IPS-18a (cell line): ENCODE measurements at regions not wholly inside any gene's neighbourhood (a gene's known extent, or its start where the extent isn't known, plus 50 kb on each side); places are given as distances from the start of the nearest gene placed in this dataset.

Experiments used
- H3K27ac ChIP-seq: one replicate; pipeline ENCODE4 v1.5.1; 2013; ENCODE audit warnings: low read length
- H3K27me3 ChIP-seq: one replicate; pipeline ENCODE4 v1.6.1; 2013; ENCODE audit warnings: mild to moderate bottlenecking, low read length; ENCODE audit not compliant: control insufficient read depth, insufficient read depth
- H3K36me3 ChIP-seq: one replicate; pipeline ENCODE4 v1.6.1; 2013; ENCODE audit warnings: low read depth, low read length; ENCODE audit not compliant: control insufficient read depth
- H3K4me1 ChIP-seq: one replicate; pipeline ENCODE4 v1.6.1; 2013; ENCODE audit warnings: low read depth, low read length; ENCODE audit not compliant: control insufficient read depth
- H3K4me3 ChIP-seq: one replicate; pipeline ENCODE4 v1.5.1; 2013; ENCODE audit warnings: low read length
- H3K9ac ChIP-seq: one replicate; pipeline ENCODE4 v1.6.1; 2013; ENCODE audit warnings: mild to moderate bottlenecking, low read length, moderate library complexity
- H3K9me3 ChIP-seq: one replicate; pipeline ENCODE4 v1.6.1; 2013; ENCODE audit warnings: low read depth, low read length; ENCODE audit not compliant: control insufficient read depth

- no peak overlapping the region for H3K27ac ChIP-seq
- no peak overlapping the region for H3K4me3 ChIP-seq
- H3K9ac ChIP-seq = no peak overlapping the region
- H3K4me1 ChIP-seq = peaks cover 6% of the 10 kb centered on the region
- no peaks in the 10 kb centered on the region for H3K36me3 ChIP-seq
- no peaks in the 10 kb centered on the region for H3K9me3 ChIP-seq
- H3K27me3 ChIP-seq = peaks cover 29% of the 10 kb centered on the region
Measured at GRCh38 chr9:16153741-16154140, 600.9 kb downstream of the CCDC171 start.

- H3K27ac ChIP-seq = no peak overlapping the region
- peak overlapping the region; percentile 49 for H3K4me3 ChIP-seq
- peaks cover 6% of the 10 kb centered on the region for H3K4me1 ChIP-seq
- no peaks in the 10 kb centered on the region for H3K36me3 ChIP-seq
- no peaks in the 10 kb centered on the region for H3K9me3 ChIP-seq
- H3K27me3 ChIP-seq = peaks cover 29% of the 10 kb centered on the region
- H3K9ac ChIP-seq = no peak overlapping the region
Measured at GRCh38 chr9:16154521-16155078, 601.8 kb downstream of the CCDC171 start.

- peaks cover 29% of the 10 kb centered on the region for H3K27me3 ChIP-seq
- H3K4me3 ChIP-seq = no peak overlapping the region
- no peaks in the 10 kb centered on the region for H3K9me3 ChIP-seq
- no peaks in the 10 kb centered on the region for H3K36me3 ChIP-seq
- H3K27ac ChIP-seq = no peak overlapping the region
- H3K9ac ChIP-seq = no peak overlapping the region
- peaks cover 6% of the 10 kb centered on the region for H3K4me1 ChIP-seq
Measured at GRCh38 chr9:16155878-16156277, 603.0 kb downstream of the CCDC171 start.

- Histone ChIP-seq H3K4me1 (peaks cover 6% of the 10 kb centered on the region), H3K27me3 (peaks cover 29% of the 10 kb centered on the region), H3K9ac (no peak overlapping the region), H3K9me3 (no peaks in the 10 kb centered on the region), H3K27ac (no peak overlapping the region), H3K36me3 (no peaks in the 10 kb centered on the region), H3K4me3 (no peak overlapping the region)
Measured at GRCh38 chr9:16157216-16157615, 604.4 kb downstream of the CCDC171 start.

GRCh38 chr9:16157651-16158050 is 604.8 kb downstream of the CCDC171 start:
- peaks cover 29% of the 10 kb centered on the region for H3K27me3 ChIP-seq
- H3K4me3 ChIP-seq = no peak overlapping the region
- no peaks in the 10 kb centered on the region for H3K36me3 ChIP-seq
- no peaks in the 10 kb centered on the region for H3K9me3 ChIP-seq
- no peak overlapping the region for H3K9ac ChIP-seq
- no peak overlapping the region for H3K27ac ChIP-seq
- peaks cover 6% of the 10 kb centered on the region for H3K4me1 ChIP-seq

GRCh38 chr9:16158093-16158492 is 605.2 kb downstream of the CCDC171 start:
- Histone ChIP-seq H3K36me3 (no peaks in the 10 kb centered on the region), H3K9ac (no peak overlapping the region), H3K9me3 (no peaks in the 10 kb centered on the region), H3K4me3 (no peak overlapping the region), H3K27me3 (peaks cover 29% of the 10 kb centered on the region), H3K4me1 (peaks cover 6% of the 10 kb centered on the region), H3K27ac (no peak overlapping the region)

- H3K9me3 ChIP-seq = no peaks in the 10 kb centered on the region
- no peak overlapping the region for H3K27ac ChIP-seq
- H3K36me3 ChIP-seq = no peaks in the 10 kb centered on the region
- no peaks in the 10 kb centered on the region for H3K4me1 ChIP-seq
- no peak overlapping the region for H3K4me3 ChIP-seq
- no peaks in the 10 kb centered on the region for H3K27me3 ChIP-seq
- H3K9ac ChIP-seq = no peak overlapping the region
Measured at GRCh38 chr9:16161483-16161882, 608.6 kb downstream of the CCDC171 start.

- no peak overlapping the region for H3K27ac ChIP-seq
- H3K9me3 ChIP-seq = no peaks in the 10 kb centered on the region
- H3K4me1 ChIP-seq = no peaks in the 10 kb centered on the region
- H3K4me3 ChIP-seq = no peak overlapping the region
- no peaks in the 10 kb centered on the region for H3K27me3 ChIP-seq
- H3K9ac ChIP-seq = no peak overlapping the region
- no peaks in the 10 kb centered on the region for H3K36me3 ChIP-seq
Measured at GRCh38 chr9:16170119-16170518, 617.3 kb downstream of the CCDC171 start.

GRCh38 chr9:16171911-16172310 is 619.1 kb downstream of the CCDC171 start:
- Histone ChIP-seq H3K36me3 (no peaks in the 10 kb centered on the region), H3K9me3 (no peaks in the 10 kb centered on the region), H3K27me3 (no peaks in the 10 kb centered on the region), H3K4me1 (no peaks in the 10 kb centered on the region), H3K27ac (no peak overlapping the region), H3K4me3 (no peak overlapping the region), H3K9ac (no peak overlapping the region)

- no peaks in the 10 kb centered on the region for H3K4me1 ChIP-seq
- H3K9ac ChIP-seq = no peak overlapping the region
- no peaks in the 10 kb centered on the region for H3K9me3 ChIP-seq
- no peaks in the 10 kb centered on the region for H3K27me3 ChIP-seq
- H3K4me3 ChIP-seq = no peak overlapping the region
- no peak overlapping the region for H3K27ac ChIP-seq
- H3K36me3 ChIP-seq = no peaks in the 10 kb centered on the region
Measured at GRCh38 chr9:16172796-16173195, 620.0 kb downstream of the CCDC171 start.

GRCh38 chr9:16174915-16175314 is 622.1 kb downstream of the CCDC171 start:
- H3K4me1 ChIP-seq = no peaks in the 10 kb centered on the region
- no peaks in the 10 kb centered on the region for H3K27me3 ChIP-seq
- no peaks in the 10 kb centered on the region for H3K9me3 ChIP-seq
- H3K4me3 ChIP-seq = no peak overlapping the region
- no peak overlapping the region for H3K27ac ChIP-seq
- no peaks in the 10 kb centered on the region for H3K36me3 ChIP-seq
- H3K9ac ChIP-seq = no peak overlapping the region

- H3K36me3 ChIP-seq = no peaks in the 10 kb centered on the region
- H3K9ac ChIP-seq = no peak overlapping the region
- no peak overlapping the region for H3K4me3 ChIP-seq
- H3K9me3 ChIP-seq = no peaks in the 10 kb centered on the region
- H3K4me1 ChIP-seq = no peaks in the 10 kb centered on the region
- no peak overlapping the region for H3K27ac ChIP-seq
- H3K27me3 ChIP-seq = no peaks in the 10 kb centered on the region
Measured at GRCh38 chr9:16175461-16175860, 622.6 kb downstream of the CCDC171 start.
